Esophagus squamous epithelium (tissue), 5 donors: ENCODE measurements at regions not wholly inside any gene's neighbourhood (a gene's known extent, or its start where the extent isn't known, plus 50 kb on each side); places are given as distances from the start of the nearest gene placed in this dataset.

Source experiments
- DNase-seq: peaks from one replicate; lab custom pipeline; 2025; lab: John Stamatoyannopoulos, UW
- H3K27ac ChIP-seq, 4 donors: fragments of 200-600 bp; sonication (generic); one replicate each; pipeline ENCODE4 v1.5.1; 2016 to 2019; ENCODE audit warnings: mild to moderate bottlenecking in 1 of 4
- H3K27me3 ChIP-seq, 4 donors: fragments of 200-600 bp; sonication (generic); 1 replicate in 3 of 4; 2 replicates in 1 of 4; pipeline versions ENCODE4 v1.5.1 to v1.6.0; 2017 to 2021; ENCODE audit warnings: antibody characterized with exemption in 1 of 4
- H3K36me3 ChIP-seq, 3 donors: fragments of 200-600 bp; sonication (generic); one replicate each; pipeline ENCODE4 v1.5.1; 2016 to 2019
- H3K4me1 ChIP-seq, 3 donors: fragments of 200-600 bp; sonication (generic); one replicate each; pipeline ENCODE4 v1.5.1; 2017 to 2019
- H3K4me3 ChIP-seq, 4 donors: fragments of 200-600 bp; sonication (generic); 1 replicate in 3 of 4; 2 replicates in 1 of 4; pipeline ENCODE4 v1.5.1; 2016 to 2019; ENCODE audit warnings: mild to moderate bottlenecking in 2 of 4, moderate library complexity in 1 of 4
- H3K9me3 ChIP-seq, 3 donors: fragments of 200-600 bp; sonication (generic); one replicate each; pipeline ENCODE4 v1.5.1; 2016 to 2019
- POLR2A ChIP-seq, 4 donors: fragments of 450-650 bp; IDR thresholded peaks; one replicate each; pipeline ENCODE4 v1.6.1; 2017; ENCODE audit warnings: antibody characterized with exemption in 4 of 4, mild to moderate bottlenecking in 4 of 4, moderate library complexity in 3 of 4
- WGBS, 2 donors: methylation state at CpG; one replicate each; pipeline ENCODE4 v1.1.5; 2018; 5-methylcytosine and 5-hydroxymethylcytosine counted together
- intact Hi-C: fragments of 100-400 bp; cut with DNase I; formaldehyde crosslinking; loops from one replicate; pipeline ENCODE4 v1.15.0; 2022
- TF ChIP-seq, protein P1 (sequence below), 6 experiments: fragments of 450-650 bp in 4 of 6; fragments of 200-600 bp in 2 of 6; sonication (generic) in 2 of 6; IDR thresholded peaks; one replicate each; pipeline ENCODE4 v1.5.1; 2016 to 2019; ENCODE audit warnings: antibody characterized with exemption in 6 of 6, mild to moderate bottlenecking in 4 of 6, moderate library complexity in 4 of 6
- donor health status: DM: yes; HTN: yes; CAD: no.

DNA sequence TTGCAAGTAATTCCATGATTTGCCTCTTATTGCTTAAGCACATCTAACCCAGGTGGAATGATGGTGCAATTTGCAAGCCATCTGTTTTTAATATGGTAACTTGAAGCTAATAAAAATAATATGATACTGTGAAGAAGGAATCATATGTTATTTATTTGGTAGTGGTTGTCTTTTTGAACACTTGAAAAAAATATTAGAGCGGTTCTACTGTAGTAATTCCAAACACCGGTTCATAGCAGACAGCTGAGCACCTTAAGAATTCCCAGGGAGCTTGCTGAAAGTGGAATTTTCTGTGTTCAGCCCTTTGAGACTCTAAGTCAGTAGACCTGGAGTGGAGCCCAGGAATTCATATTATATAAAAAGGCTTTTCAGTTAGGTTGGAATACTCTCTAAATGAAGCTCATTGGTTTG is 687.4 kb downstream of the EDEM1 start:
- peaks cover 0 to 7% (median 4%) of the 10 kb centered on the region in 3 donors for H3K9me3 ChIP-seq
- intact Hi-C loops = no loop called here
- no peaks in the 10 kb centered on the region for H3K4me1 ChIP-seq
- H3K36me3 ChIP-seq = no peaks in the 10 kb centered on the region
- DNase-seq = no peak
- no peaks in the 10 kb centered on the region for H3K27me3 ChIP-seq
- H3K27ac ChIP-seq = no peak overlapping the region
- H3K4me3 ChIP-seq = no peak overlapping the region
- TF ChIP-seq, protein P1, sequence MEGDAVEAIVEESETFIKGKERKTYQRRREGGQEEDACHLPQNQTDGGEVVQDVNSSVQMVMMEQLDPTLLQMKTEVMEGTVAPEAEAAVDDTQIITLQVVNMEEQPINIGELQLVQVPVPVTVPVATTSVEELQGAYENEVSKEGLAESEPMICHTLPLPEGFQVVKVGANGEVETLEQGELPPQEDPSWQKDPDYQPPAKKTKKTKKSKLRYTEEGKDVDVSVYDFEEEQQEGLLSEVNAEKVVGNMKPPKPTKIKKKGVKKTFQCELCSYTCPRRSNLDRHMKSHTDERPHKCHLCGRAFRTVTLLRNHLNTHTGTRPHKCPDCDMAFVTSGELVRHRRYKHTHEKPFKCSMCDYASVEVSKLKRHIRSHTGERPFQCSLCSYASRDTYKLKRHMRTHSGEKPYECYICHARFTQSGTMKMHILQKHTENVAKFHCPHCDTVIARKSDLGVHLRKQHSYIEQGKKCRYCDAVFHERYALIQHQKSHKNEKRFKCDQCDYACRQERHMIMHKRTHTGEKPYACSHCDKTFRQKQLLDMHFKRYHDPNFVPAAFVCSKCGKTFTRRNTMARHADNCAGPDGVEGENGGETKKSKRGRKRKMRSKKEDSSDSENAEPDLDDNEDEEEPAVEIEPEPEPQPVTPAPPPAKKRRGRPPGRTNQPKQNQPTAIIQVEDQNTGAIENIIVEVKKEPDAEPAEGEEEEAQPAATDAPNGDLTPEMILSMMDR (IDR thresholded peaks at IDR 0.05) = no peak
- TF ChIP-seq POLR2A (IDR thresholded peaks at IDR 0.05) = no peak
- WGBS, 2 donors = 35 to 40% methylated on average over 2 of the region's 2 CpGs

DNA sequence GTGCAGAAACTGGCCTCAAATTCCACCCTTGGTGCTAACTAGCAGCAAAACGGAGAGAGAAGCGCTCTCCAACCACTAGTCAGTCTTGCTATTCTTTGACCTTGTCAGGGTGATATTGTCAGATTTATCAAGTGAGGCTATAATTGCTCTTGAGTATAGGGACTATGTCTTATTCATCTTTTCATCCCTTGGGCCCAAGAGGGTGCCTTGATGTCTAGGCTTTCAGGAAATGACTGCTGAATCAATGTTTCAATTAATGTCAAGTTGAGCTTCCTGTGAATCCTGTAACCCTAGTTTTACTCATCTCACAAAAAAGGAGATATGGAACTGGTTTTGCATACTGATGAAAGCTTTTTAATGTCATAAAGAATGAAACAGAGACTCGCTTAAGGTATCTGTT is 701.3 kb downstream of the EDEM1 start:
- intact Hi-C loops = no loop called here
- no peaks in the 10 kb centered on the region for H3K9me3 ChIP-seq
- no peaks in the 10 kb centered on the region for H3K4me1 ChIP-seq
- no peaks in the 10 kb centered on the region for H3K36me3 ChIP-seq
- H3K27me3 ChIP-seq = no peaks in the 10 kb centered on the region
- TF ChIP-seq, protein P1 (IDR thresholded peaks at IDR 0.05) = no peak
- no peak for TF ChIP-seq POLR2A (IDR thresholded peaks at IDR 0.05)
- H3K4me3 ChIP-seq = no peak overlapping the region
- WGBS, 2 donors = 81 to 86% methylated on average over 3 of the region's 3 CpGs
- no peak for DNase-seq
- no peak overlapping the region for H3K27ac ChIP-seq

DNA sequence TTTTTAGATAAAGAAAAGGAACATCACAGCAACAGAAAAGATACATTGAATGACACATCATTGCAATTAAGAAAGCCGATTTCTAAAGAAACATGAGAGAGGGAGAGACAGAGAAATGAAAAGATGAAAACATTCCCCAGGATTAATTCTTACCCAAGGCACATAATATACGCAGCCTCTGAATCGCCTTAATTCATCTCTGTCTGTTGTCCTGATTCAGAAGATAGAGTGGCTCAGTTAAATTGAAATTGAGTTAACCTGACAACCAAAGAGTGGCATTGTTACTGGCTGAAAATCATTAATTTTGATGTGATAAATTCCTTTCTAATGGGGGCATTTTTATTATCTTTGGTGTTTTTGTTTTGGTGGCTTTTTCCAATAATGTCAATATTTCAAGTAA is 701.9 kb downstream of the EDEM1 start:
- DNase-seq = no peak
- Histone ChIP-seq H3K4me1 (no peaks in the 10 kb centered on the region), H3K9me3 (no peaks in the 10 kb centered on the region), H3K36me3 (no peaks in the 10 kb centered on the region), H3K27me3 (no peaks in the 10 kb centered on the region), H3K27ac (no peak overlapping the region), H3K4me3 (no peak overlapping the region)
- WGBS, 2 donors = 64 to 71% methylated on average over 3 of the region's 3 CpGs
- TF ChIP-seq POLR2A (IDR thresholded peaks at IDR 0.05) = no peak
- TF ChIP-seq, protein P1 (IDR thresholded peaks at IDR 0.05) = no peak
- intact Hi-C loops = no loop called here

DNA sequence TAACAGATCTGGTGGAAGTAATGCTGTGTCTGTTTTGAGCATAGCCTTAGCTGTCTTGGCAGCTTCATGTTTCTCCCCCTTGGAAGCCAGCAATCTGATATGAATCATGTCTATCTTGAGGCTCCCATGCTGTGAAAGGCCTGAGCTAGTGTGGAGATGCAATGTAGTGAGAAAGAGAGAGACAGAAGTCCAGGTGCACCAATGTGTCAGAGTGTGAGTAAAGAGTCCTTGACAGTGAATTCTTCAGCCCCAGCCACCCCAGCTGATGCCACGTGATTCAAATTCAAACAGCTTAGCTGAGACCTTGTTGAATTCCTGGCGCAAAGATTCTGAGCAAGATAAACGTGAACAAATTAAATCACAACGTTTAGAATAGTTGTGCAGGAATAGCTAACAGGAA is 704.2 kb downstream of the EDEM1 start:
- no peaks in the 10 kb centered on the region for H3K9me3 ChIP-seq
- H3K27me3 ChIP-seq = no peaks in the 10 kb centered on the region
- WGBS, 2 donors = 25 to 56% methylated on average over 4 of the region's 4 CpGs
- no peak for TF ChIP-seq POLR2A (IDR thresholded peaks at IDR 0.05)
- TF ChIP-seq, protein P1 (IDR thresholded peaks at IDR 0.05) = no peak
- H3K4me3 ChIP-seq = no peak overlapping the region
- no peaks in the 10 kb centered on the region for H3K36me3 ChIP-seq
- H3K4me1 ChIP-seq = no peaks in the 10 kb centered on the region
- no peak for DNase-seq
- intact Hi-C loops = no loop called here
- no peak overlapping the region for H3K27ac ChIP-seq

DNA sequence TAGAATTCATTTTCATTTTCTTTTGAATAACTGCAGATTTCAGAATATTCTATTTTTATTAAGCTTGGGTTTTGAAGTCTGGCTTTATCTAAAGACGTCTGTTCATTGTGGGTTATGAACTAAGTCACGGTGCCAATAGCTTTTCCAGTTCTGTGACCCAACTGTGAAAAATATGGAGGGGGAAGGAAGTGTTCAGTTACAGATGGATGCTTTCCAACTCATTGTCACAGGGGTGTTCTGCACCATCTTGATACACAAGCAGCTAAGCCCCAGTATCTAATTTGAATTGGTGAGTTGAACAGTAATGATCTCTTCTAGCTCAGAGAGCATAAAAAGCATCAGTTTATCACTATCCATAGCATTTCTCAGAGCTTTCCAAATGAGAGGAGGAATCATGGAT is 710.6 kb downstream of the EDEM1 start:
- TF ChIP-seq, protein P1 (IDR thresholded peaks at IDR 0.05) = no peak
- TF ChIP-seq POLR2A (IDR thresholded peaks at IDR 0.05) = no peak
- Histone ChIP-seq H3K4me3 (no peak overlapping the region), H3K9me3 (no peaks in the 10 kb centered on the region), H3K4me1 (no peaks in the 10 kb centered on the region), H3K27me3 (no peaks in the 10 kb centered on the region), H3K36me3 (no peaks in the 10 kb centered on the region), H3K27ac (no peak overlapping the region)
- 56 to 59% methylated on average over 2 of the region's 2 CpGs for WGBS, 2 donors
- DNase-seq = no peak
- intact Hi-C loops = no loop called here
